HG02588 (cell line): ENCODE measurements at regions not wholly inside any gene's neighbourhood (a gene's known extent, or its start where the extent isn't known, plus 50 kb on each side); places are given as distances from the start of the nearest gene placed in this dataset.
"Not testable (repeated sequence)": the region's sequence is repeated elsewhere in the genome, so short reads cannot be mapped to it uniquely, and the experiment has no call there.

Source experiments
- ATAC-seq: cut with Tn5 transposase; IDR thresholded peaks from one replicate; pipeline ENCODE4 v1.9.1; 2021; ENCODE audit warnings: mild to moderate bottlenecking, moderate library complexity; ENCODE audit not compliant: unreplicated experiment

GRCh38 chr7:106456329-106456728, 171.5 kb upstream of the NAMPT start:
- no peak for ATAC-seq

- ATAC-seq = no peak
Measured at GRCh38 chr7:106452031-106452851, 167.5 kb upstream of the NAMPT start.

- no peak for ATAC-seq
Measured at GRCh38 chr7:106451171-106451570, 166.4 kb upstream of the NAMPT start.

- no peak for ATAC-seq
Measured at GRCh38 chr7:106450716-106451115, 165.9 kb upstream of the NAMPT start.

- no peak for ATAC-seq
Measured at GRCh38 chr7:106448992-106449859, 164.4 kb upstream of the NAMPT start.

GRCh38 chr7:106448346-106448991, 163.7 kb upstream of the NAMPT start:
- ATAC-seq = no peak

GRCh38 chr7:106447318-106447847, 162.6 kb upstream of the NAMPT start:
- no peak for ATAC-seq

GRCh38 chr7:106445366-106445765, 160.6 kb upstream of the NAMPT start:
- not testable (repeated sequence) for ATAC-seq

GRCh38 chr7:106444068-106444655, 159.4 kb upstream of the NAMPT start:
- no peak for ATAC-seq

GRCh38 chr7:106443156-106443555, 158.4 kb upstream of the NAMPT start:
- ATAC-seq = no peak

GRCh38 chr7:106442476-106442875, 157.7 kb upstream of the NAMPT start:
- ATAC-seq = no peak

- not testable (repeated sequence) for ATAC-seq
Measured at GRCh38 chr7:106441343-106441742, 156.6 kb upstream of the NAMPT start.

- not testable (repeated sequence) for ATAC-seq
Measured at GRCh38 chr7:106436933-106437332, 152.2 kb upstream of the NAMPT start.

- ATAC-seq = no peak
Measured at GRCh38 chr7:106433377-106433776, 148.6 kb upstream of the NAMPT start.

GRCh38 chr7:106430535-106431455, 146.0 kb upstream of the NAMPT start:
- no peak for ATAC-seq

GRCh38 chr7:106430103-106430502, 145.3 kb upstream of the NAMPT start:
- ATAC-seq = no peak

- no peak for ATAC-seq
Measured at GRCh38 chr7:106426803-106427202, 142.0 kb upstream of the NAMPT start.

- ATAC-seq = peak; percentile 84
Measured at GRCh38 chr7:106425017-106425719, 140.4 kb upstream of the NAMPT start.

GRCh38 chr7:106424476-106425016, 139.8 kb upstream of the NAMPT start:
- no peak for ATAC-seq
